Liver (tissue), 8 donors: ENCODE measurements at regions not wholly inside any gene's neighbourhood (a gene's known extent, or its start where the extent isn't known, plus 50 kb on each side); places are given as distances from the start of the nearest gene placed in this dataset.

Experiments used
- DNase-seq: peaks from one replicate; pipeline ENCODE4 v3.0.0-alpha.2; 2017; ENCODE audit warnings: low spot score
- H3K27ac ChIP-seq, 2 donors: one replicate each; pipeline ENCODE4 v1.7.0; 2013; ENCODE audit warnings: inconsistent platforms in 2 of 2, low read length in 2 of 2, control low read depth in 1 of 2, low read depth in 1 of 2, mild to moderate bottlenecking in 1 of 2
- H3K27me3 ChIP-seq, 4 donors: one replicate each; pipeline versions ENCODE4 v1.6.1 to v1.7.0; 2013; ENCODE audit warnings: low read length in 3 of 4, inconsistent platforms in 1 of 4, mild to moderate bottlenecking in 1 of 4, moderate library complexity in 1 of 4; ENCODE audit not compliant: control insufficient read depth in 4 of 4, insufficient read depth in 4 of 4
- H3K36me3 ChIP-seq, 4 donors: one replicate each; pipeline versions ENCODE4 v1.6.1 to v1.7.0; 2013; ENCODE audit warnings: low read length in 3 of 4, mild to moderate bottlenecking in 3 of 4, low read depth in 1 of 4, moderate library complexity in 1 of 4; ENCODE audit not compliant: control insufficient read depth in 4 of 4, insufficient read depth in 3 of 4
- H3K4me1 ChIP-seq, 4 donors: one replicate each; pipeline versions ENCODE4 v1.6.1 to v1.7.0; 2013; ENCODE audit warnings: low read length in 3 of 4, mild to moderate bottlenecking in 3 of 4, moderate library complexity in 1 of 4; ENCODE audit not compliant: control insufficient read depth in 4 of 4, insufficient read depth in 4 of 4
- H3K4me3 ChIP-seq, 3 donors: one replicate each; pipeline versions ENCODE4 v1.6.1 to v1.7.0; 2013; ENCODE audit warnings: low read length in 3 of 3, control low read depth in 1 of 3, low read depth in 1 of 3, mild to moderate bottlenecking in 1 of 3
- H3K9ac ChIP-seq, 2 donors: one replicate each; pipeline ENCODE4 v1.7.0; 2013; ENCODE audit warnings: low read length in 2 of 2, mild to moderate bottlenecking in 2 of 2, moderate library complexity in 2 of 2, control low read depth in 1 of 2, low read depth in 1 of 2
- H3K9me3 ChIP-seq, 4 donors: one replicate each; pipeline versions ENCODE4 v1.6.1 to v1.7.0; 2013; ENCODE audit warnings: low read length in 3 of 4; ENCODE audit not compliant: control insufficient read depth in 4 of 4
- EGR1 ChIP-seq, 2 donors: IDR thresholded peaks; 2 replicates each; pipeline ENCODE4 v1.6.1; 2016 to 2018; ENCODE audit warnings: antibody characterized with exemption in 2 of 2, low read depth in 2 of 2
- FOXA1 ChIP-seq: IDR thresholded peaks from 2 replicates; pipeline ENCODE4 v1.6.1; 2016; ENCODE audit warnings: antibody characterized with exemption
- FOXA2 ChIP-seq: IDR thresholded peaks from 2 replicates; pipeline ENCODE4 v1.6.1; 2016; ENCODE audit warnings: antibody characterized with exemption
- GABPA ChIP-seq, 2 donors: IDR thresholded peaks in 1 of 2; conservative IDR thresholded peaks in 1 of 2; 2 replicates each; pipeline ENCODE4 v1.6.1; 2016; ENCODE audit warnings: antibody characterized with exemption in 2 of 2, mild to moderate bottlenecking in 1 of 2, moderate library complexity in 1 of 2
- HNF4A ChIP-seq, 2 donors: conservative IDR thresholded peaks; 2 replicates each; pipeline ENCODE4 v1.6.1; 2016; ENCODE audit warnings: antibody characterized with exemption in 2 of 2, mild to moderate bottlenecking in 2 of 2
- JUND ChIP-seq, 2 donors: IDR thresholded peaks; 2 replicates each; pipeline ENCODE4 v1.6.1; 2016; ENCODE audit warnings: antibody characterized with exemption in 2 of 2
- NR2F2 ChIP-seq: IDR thresholded peaks from 2 replicates; pipeline ENCODE4 v1.6.1; 2016; ENCODE audit warnings: antibody characterized with exemption
- RAD21 ChIP-seq, 2 donors: IDR thresholded peaks; 2 replicates each; pipeline ENCODE4 v1.6.1; 2016; ENCODE audit warnings: antibody characterized with exemption in 2 of 2, mild to moderate bottlenecking in 2 of 2
- SP1 ChIP-seq: IDR thresholded peaks from 2 replicates; pipeline ENCODE4 v1.6.1; 2018; ENCODE audit warnings: antibody characterized with exemption, mild to moderate bottlenecking
- TAF1 ChIP-seq: conservative IDR thresholded peaks from 2 replicates; pipeline ENCODE4 v1.6.1; 2016; ENCODE audit warnings: antibody characterized with exemption, mild to moderate bottlenecking
- YY1 ChIP-seq: IDR thresholded peaks from 2 replicates; pipeline ENCODE4 v1.6.1; 2016; ENCODE audit warnings: antibody characterized with exemption, mild to moderate bottlenecking
- WGBS: extraction: QIAGEN DNeasy Blood & Tissue Kit; methylation state at CpG from one replicate; pipeline ENCODE4 v1.1.7; 2013; 5-methylcytosine and 5-hydroxymethylcytosine counted together
- TF ChIP-seq, protein P1 (sequence below): IDR thresholded peaks from 2 replicates; pipeline ENCODE4 v1.6.1; 2016; ENCODE audit warnings: antibody characterized with exemption
- TF ChIP-seq, protein P2 (sequence below): IDR thresholded peaks from 2 replicates; pipeline ENCODE4 v1.6.1; 2016; ENCODE audit warnings: antibody characterized with exemption
- TF ChIP-seq, protein P3 (sequence below): IDR thresholded peaks from 2 replicates; pipeline ENCODE4 v1.6.1; 2016; ENCODE audit warnings: antibody characterized with exemption
- TF ChIP-seq, protein P4 (sequence below): fragments of 150-350 bp; IDR thresholded peaks from 2 replicates; pipeline ENCODE4 v1.5.1; 2017; ENCODE audit warnings: improper control_type of control experiment, low read depth, low read length; ENCODE audit not compliant: missing input control
- donor health status: healthy.
- donor health status: healthy.
- donor health status: healthy.
- donor health status: healthy.
- donor health status: healthy.

DNA sequence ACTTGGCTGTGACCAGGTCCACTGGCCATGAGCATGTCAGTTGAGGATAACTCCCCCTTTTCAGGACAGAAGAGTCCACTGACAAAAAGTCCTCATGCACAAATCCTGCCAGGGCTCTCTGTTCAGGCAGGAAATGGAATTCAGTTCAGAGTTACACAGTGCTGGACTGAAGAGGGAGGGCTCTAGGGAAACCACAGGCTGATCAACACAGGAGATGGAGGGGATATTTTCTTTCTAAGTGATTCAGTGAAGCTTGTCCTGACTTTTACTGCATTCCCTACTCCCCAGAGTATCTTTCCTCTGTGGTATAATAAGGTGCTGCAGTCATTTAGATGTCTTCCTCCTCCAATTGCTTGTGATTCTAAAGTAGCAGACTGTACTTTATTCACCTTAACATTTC lies 335.5 kb upstream of the IGFBP7 start:
- H3K9me3 ChIP-seq: peaks cover 0 to 3% (median 0%) of the 10 kb centered on the region in 4 donors
- peaks cover 0 to 5% (median 1%) of the 10 kb centered on the region in 4 donors for H3K27me3 ChIP-seq
- H3K9ac ChIP-seq: no peak overlapping the region
- H3K4me1 ChIP-seq: peaks cover 6 to 17% (median 13%) of the 10 kb centered on the region in 4 donors
- no peaks in the 10 kb centered on the region for H3K36me3 ChIP-seq
- H3K4me3 ChIP-seq: no peak overlapping the region
- TF ChIP-seq TAF1 (no peak), JUND (IDR thresholded peaks at IDR 0.05) (no peak), GABPA (IDR thresholded peaks at IDR 0.05 in 1 of 2, conservative IDR thresholded peaks at IDR 0.05 in 1 of 2) (no peak), RAD21 (IDR thresholded peaks at IDR 0.05) (no peak), EGR1 (IDR thresholded peaks at IDR 0.05; ENCODE audit: low read depth in 2 of 2) (no peak), SP1 (no peak), FOXA2 (no peak), FOXA1 (no peak), HNF4A (conservative IDR thresholded peaks at IDR 0.05) (no peak)
- TF ChIP-seq, protein P1, sequence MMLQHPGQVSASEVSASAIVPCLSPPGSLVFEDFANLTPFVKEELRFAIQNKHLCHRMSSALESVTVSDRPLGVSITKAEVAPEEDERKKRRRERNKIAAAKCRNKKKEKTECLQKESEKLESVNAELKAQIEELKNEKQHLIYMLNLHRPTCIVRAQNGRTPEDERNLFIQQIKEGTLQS: no peak
- TF ChIP-seq, protein P2, sequence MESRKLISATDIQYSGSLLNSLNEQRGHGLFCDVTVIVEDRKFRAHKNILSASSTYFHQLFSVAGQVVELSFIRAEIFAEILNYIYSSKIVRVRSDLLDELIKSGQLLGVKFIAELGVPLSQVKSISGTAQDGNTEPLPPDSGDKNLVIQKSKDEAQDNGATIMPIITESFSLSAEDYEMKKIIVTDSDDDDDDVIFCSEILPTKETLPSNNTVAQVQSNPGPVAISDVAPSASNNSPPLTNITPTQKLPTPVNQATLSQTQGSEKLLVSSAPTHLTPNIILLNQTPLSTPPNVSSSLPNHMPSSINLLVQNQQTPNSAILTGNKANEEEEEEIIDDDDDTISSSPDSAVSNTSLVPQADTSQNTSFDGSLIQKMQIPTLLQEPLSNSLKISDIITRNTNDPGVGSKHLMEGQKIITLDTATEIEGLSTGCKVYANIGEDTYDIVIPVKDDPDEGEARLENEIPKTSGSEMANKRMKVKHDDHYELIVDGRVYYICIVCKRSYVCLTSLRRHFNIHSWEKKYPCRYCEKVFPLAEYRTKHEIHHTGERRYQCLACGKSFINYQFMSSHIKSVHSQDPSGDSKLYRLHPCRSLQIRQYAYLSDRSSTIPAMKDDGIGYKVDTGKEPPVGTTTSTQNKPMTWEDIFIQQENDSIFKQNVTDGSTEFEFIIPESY: no peak
- TF ChIP-seq, protein P3, sequence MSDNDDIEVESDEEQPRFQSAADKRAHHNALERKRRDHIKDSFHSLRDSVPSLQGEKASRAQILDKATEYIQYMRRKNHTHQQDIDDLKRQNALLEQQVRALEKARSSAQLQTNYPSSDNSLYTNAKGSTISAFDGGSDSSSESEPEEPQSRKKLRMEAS: no peak
- H3K27ac ChIP-seq: no peak overlapping the region
- no peak for DNase-seq

DNA sequence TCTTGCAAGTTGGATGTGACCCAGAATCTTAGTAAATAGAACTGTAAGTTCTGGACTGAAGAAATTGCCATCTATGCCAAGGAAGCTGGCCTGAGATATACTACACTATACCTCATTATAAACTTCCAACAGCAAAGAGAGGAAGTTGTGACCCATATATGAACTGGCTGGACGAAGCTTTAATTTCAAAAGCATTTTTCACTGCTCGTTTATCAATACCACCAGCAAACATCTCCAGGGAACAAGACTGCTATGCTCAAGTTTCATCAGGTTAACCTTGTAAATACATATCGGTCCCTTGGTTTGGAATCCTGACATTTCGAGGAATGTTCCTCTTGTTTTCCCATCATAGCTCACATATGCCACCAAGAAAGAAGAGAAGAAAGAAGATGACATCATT lies 334.5 kb upstream of the IGFBP7 start:
- H3K36me3 ChIP-seq: no peaks in the 10 kb centered on the region
- peaks cover 0 to 5% (median 1%) of the 10 kb centered on the region in 4 donors for H3K27me3 ChIP-seq
- no peak overlapping the region for H3K4me3 ChIP-seq
- no peak overlapping the region for H3K27ac ChIP-seq
- DNase-seq: no peak
- H3K9me3 ChIP-seq: no peaks in the 10 kb centered on the region
- H3K4me1 ChIP-seq: peaks cover 6 to 17% (median 13%) of the 10 kb centered on the region in 4 donors
- TF ChIP-seq FOXA1 (no peak), FOXA2 (no peak), TAF1 (no peak), EGR1 (IDR thresholded peaks at IDR 0.05; ENCODE audit: low read depth in 2 of 2) (no peak), NR2F2 (no peak), RAD21 (IDR thresholded peaks at IDR 0.05) (no peak), YY1 (no peak), JUND (IDR thresholded peaks at IDR 0.05) (no peak)
- TF ChIP-seq, protein P1: no peak
- TF ChIP-seq, protein P3: no peak
- TF ChIP-seq, protein P4, sequence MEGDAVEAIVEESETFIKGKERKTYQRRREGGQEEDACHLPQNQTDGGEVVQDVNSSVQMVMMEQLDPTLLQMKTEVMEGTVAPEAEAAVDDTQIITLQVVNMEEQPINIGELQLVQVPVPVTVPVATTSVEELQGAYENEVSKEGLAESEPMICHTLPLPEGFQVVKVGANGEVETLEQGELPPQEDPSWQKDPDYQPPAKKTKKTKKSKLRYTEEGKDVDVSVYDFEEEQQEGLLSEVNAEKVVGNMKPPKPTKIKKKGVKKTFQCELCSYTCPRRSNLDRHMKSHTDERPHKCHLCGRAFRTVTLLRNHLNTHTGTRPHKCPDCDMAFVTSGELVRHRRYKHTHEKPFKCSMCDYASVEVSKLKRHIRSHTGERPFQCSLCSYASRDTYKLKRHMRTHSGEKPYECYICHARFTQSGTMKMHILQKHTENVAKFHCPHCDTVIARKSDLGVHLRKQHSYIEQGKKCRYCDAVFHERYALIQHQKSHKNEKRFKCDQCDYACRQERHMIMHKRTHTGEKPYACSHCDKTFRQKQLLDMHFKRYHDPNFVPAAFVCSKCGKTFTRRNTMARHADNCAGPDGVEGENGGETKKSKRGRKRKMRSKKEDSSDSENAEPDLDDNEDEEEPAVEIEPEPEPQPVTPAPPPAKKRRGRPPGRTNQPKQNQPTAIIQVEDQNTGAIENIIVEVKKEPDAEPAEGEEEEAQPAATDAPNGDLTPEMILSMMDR: no peak
- 65% methylated on average over 4 of the region's 4 CpGs for WGBS
- H3K9ac ChIP-seq: no peak overlapping the region
